ENCODE measurements at regions not wholly inside any gene's neighbourhood (a gene's known extent, or its start where the extent isn't known, plus 50 kb on each side); places are given as distances from the start of the nearest gene placed in this dataset.
A peak's percentile ranks its signal among the peaks of the same experiment; 100 is the strongest.

GRCh38 chr2:221005338-221005737, 566.8 kb downstream of the EPHA4 start:
- peak; percentile 96 for TF ChIP-seq EZH2phosphoT487 (IDR thresholded peaks at IDR 0.05; ENCODE audit: low read depth, severe bottlenecking, unreplicated experiment)
- TF ChIP-seq CTCF (IDR thresholded peaks at IDR 0.05; ENCODE audit: poor library complexity): no peak
- no peak for TF ChIP-seq EZH2 (IDR thresholded peaks at IDR 0.05; ENCODE audit: borderline replicate concordance)

All from hepatocyte (in vitro differentiated cells).